ENCODE measurements at regions not wholly inside any gene's neighbourhood (a gene's known extent, or its start where the extent isn't known, plus 50 kb on each side); places are given as distances from the start of the nearest gene placed in this dataset.

- Histone ChIP-seq H3K9ac (no peak overlapping the region), H3K36me3 (ENCODE audit: insufficient read depth) (no peaks in the 10 kb centered on the region), H2AFZ (ENCODE audit: low read depth) (no peak overlapping the region), H3K4me1 (ENCODE audit: low read depth, poor library complexity, severe bottlenecking) (no peaks in the 10 kb centered on the region), H3K27me3 (ENCODE audit: insufficient read depth, low read depth) (no peaks in the 10 kb centered on the region), H3K4me2 (no peak overlapping the region), H3K79me2 (ENCODE audit: insufficient read depth, low read depth) (no peaks in the 10 kb centered on the region), H4K20me1 (ENCODE audit: insufficient read depth) (no peaks in the 10 kb centered on the region), H3K27ac (no peak overlapping the region), H3K4me3 (IDR thresholded peaks at IDR 0.05; ENCODE audit: insufficient read depth, low read depth, low read length) (no peak overlapping the region)
- no peak for TF ChIP-seq CTCF (conservative IDR thresholded peaks at IDR 0.05; ENCODE audit: low read depth, low read length)
Observed at GRCh38 chr13:57825066-57825465, 193.5 kb downstream of the PCDH17 start.

- TF ChIP-seq CTCF (conservative IDR thresholded peaks at IDR 0.05; ENCODE audit: low read depth, low read length), result no peak
- no peaks in the 10 kb centered on the region for H3K27me3 ChIP-seq (ENCODE audit: insufficient read depth, low read depth)
- no peaks in the 10 kb centered on the region for H3K4me1 ChIP-seq (ENCODE audit: low read depth, poor library complexity, severe bottlenecking)
- H4K20me1 ChIP-seq (ENCODE audit: insufficient read depth), result no peaks in the 10 kb centered on the region
- no peak overlapping the region for H3K9ac ChIP-seq
- H3K27ac ChIP-seq, result no peak overlapping the region
- no peaks in the 10 kb centered on the region for H3K79me2 ChIP-seq (ENCODE audit: insufficient read depth, low read depth)
- H3K36me3 ChIP-seq (ENCODE audit: insufficient read depth), result no peaks in the 10 kb centered on the region
- no peak overlapping the region for H2AFZ ChIP-seq (ENCODE audit: low read depth)
- no peak overlapping the region for H3K4me2 ChIP-seq
- H3K4me3 ChIP-seq (IDR thresholded peaks at IDR 0.05; ENCODE audit: insufficient read depth, low read depth, low read length), result no peak overlapping the region
Observed at GRCh38 chr13:57829496-57829895, 198.0 kb downstream of the PCDH17 start.

GRCh38 chr13:57832187-57832586 lies 200.6 kb downstream of the PCDH17 start:
- Histone ChIP-seq H3K4me2 (no peak overlapping the region), H3K79me2 (ENCODE audit: insufficient read depth, low read depth) (no peaks in the 10 kb centered on the region), H3K27me3 (ENCODE audit: insufficient read depth, low read depth) (no peaks in the 10 kb centered on the region), H4K20me1 (ENCODE audit: insufficient read depth) (no peaks in the 10 kb centered on the region), H3K4me1 (ENCODE audit: low read depth, poor library complexity, severe bottlenecking) (no peaks in the 10 kb centered on the region), H2AFZ (ENCODE audit: low read depth) (no peak overlapping the region), H3K9ac (no peak overlapping the region), H3K4me3 (IDR thresholded peaks at IDR 0.05; ENCODE audit: insufficient read depth, low read depth, low read length) (no peak overlapping the region), H3K36me3 (ENCODE audit: insufficient read depth) (no peaks in the 10 kb centered on the region), H3K27ac (no peak overlapping the region)
- TF ChIP-seq CTCF (conservative IDR thresholded peaks at IDR 0.05; ENCODE audit: low read depth, low read length), result no peak

- Histone ChIP-seq H4K20me1 (ENCODE audit: insufficient read depth) (no peaks in the 10 kb centered on the region), H3K36me3 (ENCODE audit: insufficient read depth) (no peaks in the 10 kb centered on the region), H3K4me1 (ENCODE audit: low read depth, poor library complexity, severe bottlenecking) (peaks cover 6% of the 10 kb centered on the region), H3K27me3 (ENCODE audit: insufficient read depth, low read depth) (peaks cover 2% of the 10 kb centered on the region; the same call in 1 of the 2 replicates), H3K79me2 (ENCODE audit: insufficient read depth, low read depth) (no peaks in the 10 kb centered on the region), H3K27ac (no peak overlapping the region), H3K4me3 (IDR thresholded peaks at IDR 0.05; ENCODE audit: insufficient read depth, low read depth, low read length) (no peak overlapping the region), H3K9ac (no peak overlapping the region), H2AFZ (ENCODE audit: low read depth) (no peak overlapping the region), H3K4me2 (no peak overlapping the region)
- TF ChIP-seq CTCF (conservative IDR thresholded peaks at IDR 0.05; ENCODE audit: low read depth, low read length), result no peak
Observed at GRCh38 chr13:57837801-57838200, 206.3 kb downstream of the PCDH17 start.
